ENCODE measurements at regions not wholly inside any gene's neighbourhood (a gene's known extent, or its start where the extent isn't known, plus 50 kb on each side); places are given as distances from the start of the nearest gene placed in this dataset.

DNA sequence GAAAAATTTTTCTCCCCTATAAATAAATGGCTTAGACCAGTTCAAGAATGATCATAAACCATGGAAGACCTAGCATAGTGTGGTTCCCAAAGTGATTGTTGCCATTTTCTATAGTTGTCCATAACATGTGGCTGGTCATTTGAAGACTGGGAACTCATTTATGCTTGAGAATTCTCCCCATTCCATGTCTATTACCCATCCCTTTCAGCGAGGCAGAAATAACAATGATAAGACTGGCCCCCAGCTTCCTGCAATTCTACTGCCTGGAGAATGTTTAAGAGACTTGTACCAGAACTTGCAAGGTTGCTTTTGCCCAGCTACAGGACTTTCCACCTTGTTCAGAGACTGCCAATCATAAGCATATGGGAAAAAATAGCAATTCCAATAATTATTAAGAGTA is 146.5 kb upstream of the CDH11 start:
- Histone ChIP-seq H3K9me3 (ENCODE audit: insufficient read depth, low read depth, low read length) (no peaks in the 10 kb centered on the region), H3K79me2 (ENCODE audit: insufficient read depth, low read length) (no peaks in the 10 kb centered on the region), H3K27me3 (ENCODE audit: insufficient read depth, low read length) (no peaks in the 10 kb centered on the region), H3K36me3 (ENCODE audit: insufficient read depth, low read length) (no peaks in the 10 kb centered on the region), H3K4me2 (ENCODE audit: low read length) (no peak overlapping the region), H3K4me1 (ENCODE audit: insufficient read depth, low read length) (no peaks in the 10 kb centered on the region), H2AFZ (ENCODE audit: low read depth, low read length) (no peak overlapping the region), H3K4me3 (ENCODE audit: insufficient read depth, low read depth, low read length) (no peak overlapping the region), H3K27ac (ENCODE audit: low read depth, low read length) (no peak overlapping the region), H4K20me1 (ENCODE audit: insufficient read depth, low read length) (no peaks in the 10 kb centered on the region), H3K9ac (ENCODE audit: low read length) (no peak overlapping the region)
- TF ChIP-seq EZH2 (IDR thresholded peaks at IDR 0.05; ENCODE audit: insufficient read depth, low read length), result no peak
- TF ChIP-seq, protein P1, sequence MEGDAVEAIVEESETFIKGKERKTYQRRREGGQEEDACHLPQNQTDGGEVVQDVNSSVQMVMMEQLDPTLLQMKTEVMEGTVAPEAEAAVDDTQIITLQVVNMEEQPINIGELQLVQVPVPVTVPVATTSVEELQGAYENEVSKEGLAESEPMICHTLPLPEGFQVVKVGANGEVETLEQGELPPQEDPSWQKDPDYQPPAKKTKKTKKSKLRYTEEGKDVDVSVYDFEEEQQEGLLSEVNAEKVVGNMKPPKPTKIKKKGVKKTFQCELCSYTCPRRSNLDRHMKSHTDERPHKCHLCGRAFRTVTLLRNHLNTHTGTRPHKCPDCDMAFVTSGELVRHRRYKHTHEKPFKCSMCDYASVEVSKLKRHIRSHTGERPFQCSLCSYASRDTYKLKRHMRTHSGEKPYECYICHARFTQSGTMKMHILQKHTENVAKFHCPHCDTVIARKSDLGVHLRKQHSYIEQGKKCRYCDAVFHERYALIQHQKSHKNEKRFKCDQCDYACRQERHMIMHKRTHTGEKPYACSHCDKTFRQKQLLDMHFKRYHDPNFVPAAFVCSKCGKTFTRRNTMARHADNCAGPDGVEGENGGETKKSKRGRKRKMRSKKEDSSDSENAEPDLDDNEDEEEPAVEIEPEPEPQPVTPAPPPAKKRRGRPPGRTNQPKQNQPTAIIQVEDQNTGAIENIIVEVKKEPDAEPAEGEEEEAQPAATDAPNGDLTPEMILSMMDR (IDR thresholded peaks at IDR 0.05; ENCODE audit: insufficient read depth, low read depth, low read length), result no peak
- H3K36me3 Mint-ChIP-seq (ENCODE audit: low read depth, unreplicated experiment), result peaks cover 2% of the 10 kb centered on the region
- peaks cover 2% of the 10 kb centered on the region for H3K9me3 Mint-ChIP-seq (ENCODE audit: unreplicated experiment)
- FAIRE-seq (no peak), DNase-seq (ENCODE audit: low read depth) (peak; percentile 36)
- no peak overlapping the region for H3K4me3 Mint-ChIP-seq (ENCODE audit: unreplicated experiment)
- H3K27me3 Mint-ChIP-seq (ENCODE audit: low read depth, unreplicated experiment), result peaks cover 12% of the 10 kb centered on the region
- H3K27ac Mint-ChIP-seq (ENCODE audit: unreplicated experiment), result no peak overlapping the region
- H3K4me1 Mint-ChIP-seq (ENCODE audit: low read depth, unreplicated experiment), result peaks cover 17% of the 10 kb centered on the region

DNA sequence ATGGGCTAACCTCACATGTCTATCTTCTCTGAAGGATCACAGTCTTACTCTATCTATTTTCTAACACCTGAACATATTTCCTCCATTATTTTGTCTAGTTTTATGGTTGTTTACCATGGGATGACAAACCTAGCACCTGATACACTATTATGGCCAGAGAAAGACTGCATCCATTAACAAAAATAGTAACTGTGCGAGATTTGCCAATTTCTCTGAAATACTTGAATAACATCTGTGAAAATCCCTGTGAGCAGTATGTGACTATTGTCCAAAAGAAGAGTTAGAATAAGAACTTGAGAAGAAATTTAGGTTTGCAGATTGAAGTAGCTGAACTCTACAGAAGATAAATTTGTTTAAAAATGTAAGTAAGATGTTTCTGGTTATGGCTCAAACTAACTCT is 142.0 kb upstream of the CDH11 start:
- Histone ChIP-seq H3K36me3 (ENCODE audit: insufficient read depth, low read length) (no peaks in the 10 kb centered on the region), H3K27ac (ENCODE audit: low read depth, low read length) (no peak overlapping the region), H3K9me3 (ENCODE audit: insufficient read depth, low read depth, low read length) (no peaks in the 10 kb centered on the region), H3K4me2 (ENCODE audit: low read length) (no peak overlapping the region), H3K9ac (ENCODE audit: low read length) (no peak overlapping the region), H4K20me1 (ENCODE audit: insufficient read depth, low read length) (no peaks in the 10 kb centered on the region), H2AFZ (ENCODE audit: low read depth, low read length) (no peak overlapping the region), H3K27me3 (ENCODE audit: insufficient read depth, low read length) (no peaks in the 10 kb centered on the region), H3K79me2 (ENCODE audit: insufficient read depth, low read length) (no peaks in the 10 kb centered on the region), H3K4me3 (ENCODE audit: insufficient read depth, low read depth, low read length) (no peak overlapping the region), H3K4me1 (ENCODE audit: insufficient read depth, low read length) (no peaks in the 10 kb centered on the region)
- Mint-ChIP-seq H3K27me3 (ENCODE audit: low read depth, unreplicated experiment) (peaks cover 8% of the 10 kb centered on the region), H3K9me3 (ENCODE audit: unreplicated experiment) (no peaks in the 10 kb centered on the region), H3K4me3 (ENCODE audit: unreplicated experiment) (no peak overlapping the region), H3K27ac (ENCODE audit: unreplicated experiment) (no peak overlapping the region), H3K4me1 (ENCODE audit: low read depth, unreplicated experiment) (peaks cover 14% of the 10 kb centered on the region), H3K36me3 (ENCODE audit: low read depth, unreplicated experiment) (peaks cover 2% of the 10 kb centered on the region)
- TF ChIP-seq, protein P1 (IDR thresholded peaks at IDR 0.05; ENCODE audit: insufficient read depth, low read depth, low read length), result no peak
- TF ChIP-seq EZH2 (IDR thresholded peaks at IDR 0.05; ENCODE audit: insufficient read depth, low read length), result no peak
- DNase-seq (ENCODE audit: low read depth) (no peak), FAIRE-seq (no peak)

DNA sequence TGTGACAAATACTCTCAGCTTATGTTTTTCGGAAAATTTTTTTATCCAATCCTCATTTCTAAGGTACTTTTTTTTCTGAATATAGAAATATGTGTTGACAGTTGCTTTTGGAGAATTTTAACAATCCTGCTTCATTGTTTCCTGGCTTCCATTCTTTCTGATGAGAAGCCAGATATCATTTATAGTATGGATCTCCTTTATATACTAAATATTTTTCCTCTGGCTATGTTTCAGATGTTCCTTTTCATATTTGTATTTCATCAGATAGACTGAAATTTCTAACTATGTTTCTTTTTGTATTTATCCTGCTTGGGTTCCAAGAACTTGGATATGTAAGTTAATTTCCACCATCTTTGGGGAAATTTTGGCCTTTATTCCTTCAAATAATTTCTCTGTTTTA is 138.9 kb upstream of the CDH11 start:
- no peak overlapping the region for H3K27ac Mint-ChIP-seq (ENCODE audit: unreplicated experiment)
- H3K79me2 ChIP-seq (ENCODE audit: insufficient read depth, low read length), result no peaks in the 10 kb centered on the region
- no peaks in the 10 kb centered on the region for H3K9me3 Mint-ChIP-seq (ENCODE audit: unreplicated experiment)
- no peak overlapping the region for H2AFZ ChIP-seq (ENCODE audit: low read depth, low read length)
- DNase-seq (ENCODE audit: low read depth), result no peak
- peaks cover 5% of the 10 kb centered on the region for H3K27me3 Mint-ChIP-seq (ENCODE audit: low read depth, unreplicated experiment)
- no peak overlapping the region for H3K27ac ChIP-seq (ENCODE audit: low read depth, low read length)
- no peak overlapping the region for H3K9ac ChIP-seq (ENCODE audit: low read length)
- no peaks in the 10 kb centered on the region for H3K36me3 ChIP-seq (ENCODE audit: insufficient read depth, low read length)
- H3K9me3 ChIP-seq (ENCODE audit: insufficient read depth, low read depth, low read length), result no peaks in the 10 kb centered on the region
- no peaks in the 10 kb centered on the region for H4K20me1 ChIP-seq (ENCODE audit: insufficient read depth, low read length)
- no peaks in the 10 kb centered on the region for H3K4me1 ChIP-seq (ENCODE audit: insufficient read depth, low read length)
- no peak for TF ChIP-seq EZH2 (IDR thresholded peaks at IDR 0.05; ENCODE audit: insufficient read depth, low read length)
- TF ChIP-seq, protein P1 (IDR thresholded peaks at IDR 0.05; ENCODE audit: insufficient read depth, low read depth, low read length), result no peak
- H3K4me2 ChIP-seq (ENCODE audit: low read length), result no peak overlapping the region
- no peaks in the 10 kb centered on the region for H3K36me3 Mint-ChIP-seq (ENCODE audit: low read depth, unreplicated experiment)
- H3K4me1 Mint-ChIP-seq (ENCODE audit: low read depth, unreplicated experiment), result peaks cover 4% of the 10 kb centered on the region
- no peak overlapping the region for H3K4me3 Mint-ChIP-seq (ENCODE audit: unreplicated experiment)
- FAIRE-seq, result no peak
- no peaks in the 10 kb centered on the region for H3K27me3 ChIP-seq (ENCODE audit: insufficient read depth, low read length)
- H3K4me3 ChIP-seq (ENCODE audit: insufficient read depth, low read depth, low read length), result no peak overlapping the region
